ENCODE measurements at regions not wholly inside any gene's neighbourhood (a gene's known extent, or its start where the extent isn't known, plus 50 kb on each side); places are given as distances from the start of the nearest gene placed in this dataset.

DNA sequence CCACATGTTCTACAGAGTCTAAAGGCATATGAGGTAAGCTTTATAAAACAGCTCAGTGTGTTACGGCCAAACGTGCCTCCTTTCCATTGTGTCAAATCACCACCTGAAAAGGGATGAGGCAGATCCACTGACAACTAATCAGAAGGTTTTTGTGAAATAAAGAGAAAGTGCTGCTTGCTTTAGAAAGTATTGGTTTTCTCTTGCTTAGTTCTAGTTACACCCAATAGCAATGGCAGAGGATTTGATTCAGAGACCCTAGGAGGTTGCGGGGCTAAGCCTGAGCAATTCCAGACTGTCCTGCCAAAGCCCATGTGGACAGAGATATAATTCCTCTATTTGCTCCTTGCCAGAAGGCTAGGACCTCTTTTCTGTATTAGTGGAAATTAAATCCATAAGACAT lies 125.5 kb downstream of the SPRY1 start:
- no peak overlapping the region for H3K27ac ChIP-seq
- TF ChIP-seq, protein P1, sequence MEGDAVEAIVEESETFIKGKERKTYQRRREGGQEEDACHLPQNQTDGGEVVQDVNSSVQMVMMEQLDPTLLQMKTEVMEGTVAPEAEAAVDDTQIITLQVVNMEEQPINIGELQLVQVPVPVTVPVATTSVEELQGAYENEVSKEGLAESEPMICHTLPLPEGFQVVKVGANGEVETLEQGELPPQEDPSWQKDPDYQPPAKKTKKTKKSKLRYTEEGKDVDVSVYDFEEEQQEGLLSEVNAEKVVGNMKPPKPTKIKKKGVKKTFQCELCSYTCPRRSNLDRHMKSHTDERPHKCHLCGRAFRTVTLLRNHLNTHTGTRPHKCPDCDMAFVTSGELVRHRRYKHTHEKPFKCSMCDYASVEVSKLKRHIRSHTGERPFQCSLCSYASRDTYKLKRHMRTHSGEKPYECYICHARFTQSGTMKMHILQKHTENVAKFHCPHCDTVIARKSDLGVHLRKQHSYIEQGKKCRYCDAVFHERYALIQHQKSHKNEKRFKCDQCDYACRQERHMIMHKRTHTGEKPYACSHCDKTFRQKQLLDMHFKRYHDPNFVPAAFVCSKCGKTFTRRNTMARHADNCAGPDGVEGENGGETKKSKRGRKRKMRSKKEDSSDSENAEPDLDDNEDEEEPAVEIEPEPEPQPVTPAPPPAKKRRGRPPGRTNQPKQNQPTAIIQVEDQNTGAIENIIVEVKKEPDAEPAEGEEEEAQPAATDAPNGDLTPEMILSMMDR (IDR thresholded peaks at IDR 0.05): no peak
- no peak for TF ChIP-seq ZFX (IDR thresholded peaks at IDR 0.05; ENCODE audit: borderline replicate concordance)

DNA sequence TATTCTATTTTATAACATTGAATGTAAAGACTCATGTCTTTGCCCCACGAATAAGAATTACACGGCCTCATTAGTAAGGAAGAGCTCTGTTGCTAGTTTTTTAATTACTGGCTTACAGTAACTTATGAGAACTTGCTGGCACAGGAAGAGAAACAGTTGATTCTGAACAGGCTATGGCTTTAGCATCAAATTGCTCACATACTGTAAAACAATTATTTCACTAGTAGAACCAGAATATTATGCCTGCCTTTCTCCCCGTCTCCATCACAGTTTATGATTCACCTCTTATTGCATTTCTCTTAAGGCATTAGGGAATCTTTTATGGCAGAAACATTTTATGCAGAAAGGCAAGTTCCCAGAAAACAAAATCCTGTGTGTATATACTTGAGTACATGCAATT lies 126.1 kb downstream of the SPRY1 start:
- TF ChIP-seq, protein P1 (IDR thresholded peaks at IDR 0.05): no peak
- TF ChIP-seq ZFX (IDR thresholded peaks at IDR 0.05; ENCODE audit: borderline replicate concordance): no peak
- H3K27ac ChIP-seq: no peak overlapping the region

DNA sequence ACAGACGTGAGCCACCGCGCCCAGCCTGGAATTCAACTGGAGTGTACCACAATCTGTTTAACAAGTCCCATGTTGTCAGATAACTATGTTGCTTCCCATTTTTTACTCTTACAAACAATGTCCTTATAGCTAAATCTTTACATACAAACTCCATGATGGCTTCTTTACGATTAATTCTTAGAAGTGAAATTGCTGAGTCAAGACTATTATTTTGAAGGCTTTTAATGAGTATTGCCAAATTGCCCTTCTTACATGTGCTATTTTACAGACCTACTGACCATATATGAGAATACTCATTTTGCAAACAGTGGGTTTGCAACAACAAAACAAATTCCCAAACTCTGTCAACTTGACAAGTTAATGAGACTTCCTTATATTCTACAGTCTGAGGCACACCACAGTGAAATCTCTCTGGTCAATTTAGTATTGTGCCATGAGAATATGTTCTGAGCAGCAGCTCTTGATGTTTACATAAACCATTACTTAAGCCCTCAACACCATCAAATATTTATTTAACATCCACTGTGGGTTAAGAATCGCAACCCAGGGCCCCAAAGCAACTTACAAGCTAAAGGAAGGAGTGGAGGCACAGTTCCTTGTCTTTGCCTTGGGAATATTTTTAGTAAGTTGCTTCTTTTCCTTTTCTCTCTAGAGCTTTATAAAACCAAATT lies 128.5 kb downstream of the SPRY1 start:
- H3K27ac ChIP-seq: no peak overlapping the region
- no peak for TF ChIP-seq ZFX (IDR thresholded peaks at IDR 0.05; ENCODE audit: borderline replicate concordance)
- TF ChIP-seq, protein P1 (IDR thresholded peaks at IDR 0.05): no peak

DNA sequence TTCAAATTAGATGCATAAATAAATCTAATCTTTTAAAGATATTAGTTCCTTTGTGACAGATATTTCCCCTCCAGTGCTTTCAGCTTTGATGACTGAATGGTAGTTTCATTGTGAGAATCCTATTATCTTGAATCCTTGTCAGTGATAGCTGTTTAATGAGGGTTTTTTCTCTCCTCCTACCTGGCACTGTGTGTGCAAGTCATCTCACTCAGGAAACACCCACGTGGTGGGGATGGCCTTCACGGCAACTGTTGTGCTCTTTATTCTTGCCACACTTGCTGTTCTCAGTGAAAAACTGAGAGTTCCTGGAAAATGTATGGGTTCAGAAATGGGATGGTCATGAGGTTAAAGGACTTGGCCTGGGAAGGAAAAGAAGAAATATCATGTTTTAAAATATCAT lies 129.9 kb downstream of the SPRY1 start:
- TF ChIP-seq ZFX (IDR thresholded peaks at IDR 0.05; ENCODE audit: borderline replicate concordance): no peak
- TF ChIP-seq, protein P1 (IDR thresholded peaks at IDR 0.05): no peak
- no peak overlapping the region for H3K27ac ChIP-seq

DNA sequence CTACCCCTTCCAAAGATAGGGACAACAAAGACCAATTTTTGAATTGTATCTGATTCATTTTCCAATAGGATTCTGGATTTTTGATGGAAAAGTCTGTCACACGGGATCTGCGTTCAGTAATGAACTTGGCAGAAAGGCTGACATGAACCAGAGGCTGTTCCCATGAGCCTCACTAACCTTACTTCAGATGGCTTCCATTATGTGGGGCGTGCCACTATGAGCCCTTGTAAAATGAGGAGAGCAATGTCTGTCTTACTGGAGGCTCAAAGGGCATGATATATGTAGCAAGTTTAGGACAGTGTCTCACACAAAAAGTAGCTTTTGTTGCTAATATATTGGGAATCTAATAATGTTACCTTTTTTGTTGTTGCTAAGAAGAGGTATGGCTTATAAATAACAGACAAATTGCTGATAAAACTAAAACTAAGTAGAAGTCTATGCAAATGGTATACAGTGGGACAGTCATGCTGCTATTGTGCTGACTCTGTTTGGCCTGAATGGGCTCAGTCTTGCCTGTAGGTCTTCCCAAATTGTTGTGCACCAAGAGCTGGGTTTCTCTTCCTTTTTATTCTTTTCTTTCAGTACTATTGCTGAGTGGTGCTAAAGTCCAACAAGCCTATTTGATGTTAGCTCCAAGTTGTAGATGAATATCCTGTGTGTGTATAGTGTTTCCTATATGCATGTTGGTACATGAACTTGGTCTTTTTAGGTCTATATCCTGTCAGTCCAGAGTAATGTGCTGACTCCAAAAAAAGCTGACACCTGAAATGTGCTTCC lies 132.1 kb downstream of the SPRY1 start:
- H3K27ac ChIP-seq: no peak overlapping the region
- TF ChIP-seq, protein P1 (IDR thresholded peaks at IDR 0.05): no peak
- no peak for TF ChIP-seq ZFX (IDR thresholded peaks at IDR 0.05; ENCODE audit: borderline replicate concordance)

DNA sequence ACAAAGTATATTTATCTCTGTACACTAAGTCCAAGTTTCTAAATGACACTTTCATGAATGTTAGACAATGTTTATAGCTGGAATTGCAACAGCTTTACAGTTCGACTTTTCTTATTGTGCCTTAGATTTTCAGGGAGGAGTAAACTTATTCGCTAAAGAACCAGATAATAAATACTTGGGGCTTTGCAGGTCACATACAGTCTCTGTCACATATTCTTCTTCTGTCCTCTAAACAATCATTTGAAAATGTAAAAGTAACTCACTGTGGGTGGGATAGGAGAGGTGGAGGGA lies 132.6 kb downstream of the SPRY1 start:
- H3K27ac ChIP-seq: no peak overlapping the region
- TF ChIP-seq ZFX (IDR thresholded peaks at IDR 0.05; ENCODE audit: borderline replicate concordance): no peak
- TF ChIP-seq, protein P1 (IDR thresholded peaks at IDR 0.05): no peak

DNA sequence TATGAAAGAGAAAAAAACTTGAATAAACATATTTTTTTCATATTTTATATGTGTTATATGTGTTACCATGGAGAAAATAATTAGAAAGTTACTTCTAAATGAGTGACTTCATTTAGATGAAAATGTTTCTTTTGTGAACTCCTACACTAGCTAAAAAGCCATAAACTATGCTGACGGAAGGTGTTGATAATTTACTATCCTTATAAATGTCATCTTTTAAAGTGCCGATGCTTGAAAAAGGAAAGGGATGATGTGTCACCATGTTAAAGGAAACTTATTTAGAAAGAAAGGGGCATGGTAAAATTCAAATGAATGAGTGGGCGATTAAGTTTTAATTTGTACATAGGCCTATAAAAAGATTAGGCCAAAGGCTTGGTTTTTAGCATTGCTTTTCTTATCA lies 133.8 kb downstream of the SPRY1 start:
- no peak overlapping the region for H3K27ac ChIP-seq
- TF ChIP-seq ZFX (IDR thresholded peaks at IDR 0.05; ENCODE audit: borderline replicate concordance): no peak
- TF ChIP-seq, protein P1 (IDR thresholded peaks at IDR 0.05): no peak

Data from 22Rv1 (cell line).